OCI-LY3 (cell line): ENCODE measurements at regions not wholly inside any gene's neighbourhood (a gene's known extent, or its start where the extent isn't known, plus 50 kb on each side); places are given as distances from the start of the nearest gene placed in this dataset.
"Not testable (repeated sequence)": the region's sequence is repeated elsewhere in the genome, so short reads cannot be mapped to it uniquely, and the experiment has no call there.

ENCODE experiments used
- H2AFZ ChIP-seq: fragments of 200-600, 300-600 bp; shearing (Covaris generic); 2 replicates; pipeline ENCODE4 v1.6.0; 2014; ENCODE audit warnings: antibody characterized with exemption, low read depth, low read length
- H3K27ac ChIP-seq: fragments of 200-600, 300-600 bp; sonication (generic); 2 replicates; pipeline ENCODE4 v1.5.1; 2014; ENCODE audit warnings: mild to moderate bottlenecking, low read length, moderate library complexity, mixed read lengths
- H3K27me3 ChIP-seq: fragments of 200-600, 300-600 bp; sonication (generic); 2 replicates; pipeline ENCODE4 v1.6.1; 2014; ENCODE audit warnings: low read depth, low read length, mixed read lengths
- H3K36me3 ChIP-seq: fragments of 200-600, 300-600 bp; sonication (generic); replicated peaks from 2 replicates; pipeline ENCODE3; 2014; ENCODE audit warnings: low read depth, low read length, mixed read lengths
- H3K4me1 ChIP-seq: fragments of 300-600, 200-600 bp; sonication (generic); 2 replicates; pipeline ENCODE4 v1.6.1; 2014; ENCODE audit warnings: low read length, mixed read lengths
- H3K4me2 ChIP-seq: fragments of 200-600, 300-600 bp; sonication (generic); 2 replicates; pipeline ENCODE4 v1.6.1; 2014; ENCODE audit warnings: low read length, mixed read lengths
- H3K4me3 ChIP-seq: fragments of 300-600, 200-600 bp; sonication (generic); 2 replicates; pipeline ENCODE4 v1.5.1; 2014; ENCODE audit warnings: antibody characterized with exemption, mild to moderate bottlenecking, low read length, moderate library complexity
- H3K79me2 ChIP-seq: fragments of 300-600, 200-600 bp; shearing (Covaris generic); 2 replicates; pipeline ENCODE4 v1.6.1; 2014; ENCODE audit warnings: mild to moderate bottlenecking, low read length, mixed read lengths
- H3K9ac ChIP-seq: fragments of 300-600, 200-600 bp; shearing (Covaris generic); 2 replicates; pipeline ENCODE4 v1.6.0; 2014; ENCODE audit warnings: mild to moderate bottlenecking, low read length, moderate library complexity
- H3K9me3 ChIP-seq: fragments of 200-600, 300-600 bp; shearing (Covaris generic); 2 replicates; pipeline ENCODE4 v1.6.1; 2014; ENCODE audit warnings: low read length, mixed read lengths; ENCODE audit not compliant: insufficient read depth
- H4K20me1 ChIP-seq: fragments of 200-600, 300-600 bp; sonication (generic); 2 replicates; pipeline ENCODE4 v1.6.1; 2016; ENCODE audit warnings: low read length, mixed read lengths; ENCODE audit not compliant: insufficient read depth
- CTCF ChIP-seq: fragments of 200-600, 300-600 bp; sonication (generic); IDR thresholded peaks from 2 replicates; pipeline ENCODE4 v1.5.1; 2014; ENCODE audit warnings: antibody characterized with exemption, low read length, low read depth
- EZH2phosphoT487 ChIP-seq: fragments of 200-600 bp; shearing (Covaris generic); IDR thresholded peaks from 2 replicates; pipeline ENCODE4 v1.6.1; 2018; ENCODE audit warnings: antibody characterized with exemption, mixed run types, low read depth

GRCh38 chr1:116194568-116194967, 83.4 kb downstream of the MAB21L3 start:
- no peak overlapping the region for H3K4me2 ChIP-seq

GRCh38 chr1:116195077-116195868, 84.1 kb downstream of the MAB21L3 start:
- Histone ChIP-seq H3K27me3 (no peaks in the 10 kb centered on the region), H3K9me3 (no peaks in the 10 kb centered on the region), H3K4me3 (no peak overlapping the region), H2AFZ (no peak overlapping the region), H3K4me1 (no peaks in the 10 kb centered on the region), H3K4me2 (no peak overlapping the region), H4K20me1 (no peaks in the 10 kb centered on the region), H3K9ac (no peak overlapping the region), H3K36me3 (no peaks in the 10 kb centered on the region), H3K27ac (no peak overlapping the region), H3K79me2 (no peaks in the 10 kb centered on the region)
- TF ChIP-seq CTCF (no peak), EZH2phosphoT487 (no peak)

More at GRCh38 chr1:116194568-116194967, 83.4 kb downstream of the MAB21L3 start:
- Histone ChIP-seq H3K36me3 (no peaks in the 10 kb centered on the region), H3K4me1 (no peaks in the 10 kb centered on the region), H3K4me3 (no peak overlapping the region), H4K20me1 (no peaks in the 10 kb centered on the region), H3K27me3 (no peaks in the 10 kb centered on the region), H3K79me2 (no peaks in the 10 kb centered on the region), H3K27ac (no peak overlapping the region), H3K9me3 (no peaks in the 10 kb centered on the region), H2AFZ (no peak overlapping the region), H3K9ac (no peak overlapping the region)
- no peak for TF ChIP-seq CTCF
- TF ChIP-seq EZH2phosphoT487: no peak

- H3K9me3 ChIP-seq: not testable (repeated sequence)
These were observed 89.1 kb downstream of the MAB21L3 start for GRCh38 chr1:116200343-116200742.

GRCh38 chr1:116201911-116202310, 90.7 kb downstream of the MAB21L3 start:
- Histone ChIP-seq H3K36me3 (no peaks in the 10 kb centered on the region), H3K27ac (no peak overlapping the region), H3K9me3 (no peaks in the 10 kb centered on the region), H2AFZ (no peak overlapping the region), H3K4me2 (no peak overlapping the region), H3K4me3 (no peak overlapping the region), H3K4me1 (no peaks in the 10 kb centered on the region), H3K27me3 (peaks cover 11% of the 10 kb centered on the region), H3K9ac (no peak overlapping the region), H3K79me2 (no peaks in the 10 kb centered on the region), H4K20me1 (no peaks in the 10 kb centered on the region)
- TF ChIP-seq EZH2phosphoT487 (no peak), CTCF (no peak)

More at GRCh38 chr1:116200343-116200742, 89.1 kb downstream of the MAB21L3 start:
- H3K4me1 ChIP-seq, H3K4me2 ChIP-seq, H4K20me1 ChIP-seq, H3K79me2 ChIP-seq, H3K4me3 ChIP-seq, H3K9ac ChIP-seq, H3K36me3 ChIP-seq, H3K27ac ChIP-seq, H2AFZ ChIP-seq: not testable (repeated sequence)
- peaks cover 11% of the 10 kb centered on the region for H3K27me3 ChIP-seq
